ENCODE measurements at regions not wholly inside any gene's neighbourhood (a gene's known extent, or its start where the extent isn't known, plus 50 kb on each side); places are given as distances from the start of the nearest gene placed in this dataset.

DNA sequence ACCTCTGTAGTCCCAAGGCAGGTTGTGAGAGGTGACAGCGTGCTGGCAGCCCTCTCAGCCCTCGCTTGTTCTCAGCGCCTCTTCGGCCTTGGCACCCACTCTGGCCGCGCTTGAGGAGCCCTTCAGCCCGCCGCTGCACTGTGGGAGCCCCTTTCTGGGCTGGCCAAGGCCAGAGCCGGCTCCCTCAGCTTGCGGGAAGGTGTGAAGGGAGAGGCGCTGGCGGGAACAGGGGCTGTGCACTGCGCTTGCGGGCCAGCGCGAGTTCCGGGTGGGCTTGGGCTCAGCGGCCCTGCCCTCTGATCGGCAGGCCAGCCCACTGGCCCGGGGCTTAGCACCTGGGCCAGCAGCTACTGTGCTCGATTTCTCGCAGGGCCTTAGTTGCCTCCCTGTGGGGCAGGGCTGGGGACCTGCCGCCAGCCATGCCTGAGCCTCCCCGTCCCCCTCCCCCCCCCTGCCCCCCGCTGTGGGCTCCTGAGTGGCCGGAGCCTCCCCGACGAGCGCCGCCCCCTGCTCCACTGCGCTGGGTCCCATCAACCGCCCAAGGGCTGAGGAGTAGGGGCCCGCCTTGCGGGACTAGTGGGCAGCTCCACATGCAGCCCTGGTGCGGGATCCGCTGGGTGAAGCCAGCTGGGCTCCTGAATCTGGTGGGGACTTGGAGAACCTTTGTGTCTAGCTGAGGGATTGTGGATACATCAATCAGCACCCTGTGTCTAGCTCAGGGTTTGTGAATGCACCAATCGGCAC is 347.6 kb downstream of the KLHL13 start:
- H3K36me3 Mint-ChIP-seq (ENCODE audit: low read depth): no peaks in the 10 kb centered on the region
- ATAC-seq: no peak
- ChIA-PET POLR2A (no interaction called here), CTCF (no interaction called here)
- H3K4me1 Mint-ChIP-seq (ENCODE audit: low read depth): no peaks in the 10 kb centered on the region
- H3K27me3 Mint-ChIP-seq: no peaks in the 10 kb centered on the region
- H3K27ac Mint-ChIP-seq: no peak overlapping the region
- no peak for DNase-seq
- TF ChIP-seq, protein P1, sequence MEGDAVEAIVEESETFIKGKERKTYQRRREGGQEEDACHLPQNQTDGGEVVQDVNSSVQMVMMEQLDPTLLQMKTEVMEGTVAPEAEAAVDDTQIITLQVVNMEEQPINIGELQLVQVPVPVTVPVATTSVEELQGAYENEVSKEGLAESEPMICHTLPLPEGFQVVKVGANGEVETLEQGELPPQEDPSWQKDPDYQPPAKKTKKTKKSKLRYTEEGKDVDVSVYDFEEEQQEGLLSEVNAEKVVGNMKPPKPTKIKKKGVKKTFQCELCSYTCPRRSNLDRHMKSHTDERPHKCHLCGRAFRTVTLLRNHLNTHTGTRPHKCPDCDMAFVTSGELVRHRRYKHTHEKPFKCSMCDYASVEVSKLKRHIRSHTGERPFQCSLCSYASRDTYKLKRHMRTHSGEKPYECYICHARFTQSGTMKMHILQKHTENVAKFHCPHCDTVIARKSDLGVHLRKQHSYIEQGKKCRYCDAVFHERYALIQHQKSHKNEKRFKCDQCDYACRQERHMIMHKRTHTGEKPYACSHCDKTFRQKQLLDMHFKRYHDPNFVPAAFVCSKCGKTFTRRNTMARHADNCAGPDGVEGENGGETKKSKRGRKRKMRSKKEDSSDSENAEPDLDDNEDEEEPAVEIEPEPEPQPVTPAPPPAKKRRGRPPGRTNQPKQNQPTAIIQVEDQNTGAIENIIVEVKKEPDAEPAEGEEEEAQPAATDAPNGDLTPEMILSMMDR (IDR thresholded peaks at IDR 0.05): no peak
- intact Hi-C loops (cut with micrococcal nuclease): no loop called here
- H3K9me3 Mint-ChIP-seq: no peaks in the 10 kb centered on the region
- no peak overlapping the region for H3K4me3 Mint-ChIP-seq

DNA sequence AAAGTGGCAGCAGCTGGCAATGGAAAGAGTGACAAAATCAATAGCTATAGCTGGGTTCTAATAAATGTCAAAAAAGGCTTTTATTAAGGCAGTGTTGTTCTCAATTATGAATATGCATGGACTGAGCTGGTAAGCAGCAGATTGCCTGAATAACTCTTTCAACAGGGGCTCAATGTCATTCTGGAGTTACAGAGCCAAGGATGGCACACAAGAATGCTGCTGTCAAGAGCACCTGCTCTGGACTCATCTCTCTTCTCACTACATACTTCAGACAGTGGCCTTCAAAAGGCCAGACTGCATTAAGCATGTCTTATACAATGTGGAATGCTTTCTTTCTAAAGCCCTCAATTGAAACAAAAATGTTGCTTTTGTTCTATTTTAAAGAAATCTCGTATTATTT is 351.4 kb downstream of the KLHL13 start:
- no peak for ATAC-seq
- CTCF ChIA-PET: no interaction called here
- H3K4me1 Mint-ChIP-seq (ENCODE audit: low read depth): no peaks in the 10 kb centered on the region

DNA sequence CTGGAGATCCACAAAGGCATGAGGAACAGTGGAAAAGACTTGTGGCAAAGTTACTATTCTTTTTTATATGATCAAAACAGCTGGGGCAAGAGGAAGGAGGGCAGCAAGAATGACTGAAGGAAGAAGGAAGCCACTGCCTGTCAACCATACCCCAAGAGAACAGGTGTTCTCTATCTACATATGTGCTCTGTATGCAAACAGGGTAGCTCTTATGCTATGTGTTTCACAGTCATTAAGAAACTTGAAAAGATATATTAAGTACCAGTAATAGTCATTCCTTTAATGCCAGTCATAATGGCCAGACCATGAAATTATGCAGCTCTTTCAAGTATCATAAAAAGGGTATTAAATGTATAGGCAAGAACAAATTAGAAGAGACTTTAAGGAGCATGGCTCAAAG is 363.9 kb downstream of the KLHL13 start:
- TF ChIP-seq, protein P1 (IDR thresholded peaks at IDR 0.05): no peak
- H3K27me3 Mint-ChIP-seq: no peaks in the 10 kb centered on the region
- ATAC-seq (no peak), DNase-seq (no peak)
- CTCF ChIA-PET: interaction anchor here (1.0 kb wide), 1 partner anchor 502 kb away, joined by 3 read pairs; no protein-coding TSS in a partner anchor
- H3K4me3 Mint-ChIP-seq: no peak overlapping the region
- POLR2A ChIA-PET: no interaction called here
- H3K27ac Mint-ChIP-seq: no peak overlapping the region
- no peaks in the 10 kb centered on the region for H3K9me3 Mint-ChIP-seq
- intact Hi-C loops (cut with micrococcal nuclease): no loop called here
- H3K36me3 Mint-ChIP-seq (ENCODE audit: low read depth): no peaks in the 10 kb centered on the region
- no peaks in the 10 kb centered on the region for H3K4me1 Mint-ChIP-seq (ENCODE audit: low read depth)

More for the DNA sequence above, 351.4 kb downstream of the KLHL13 start:
- POLR2A ChIA-PET: no interaction called here
- intact Hi-C loops (cut with micrococcal nuclease): no loop called here
- Mint-ChIP-seq H3K9me3 (no peaks in the 10 kb centered on the region), H3K36me3 (ENCODE audit: low read depth) (no peaks in the 10 kb centered on the region), H3K4me3 (no peak overlapping the region), H3K27me3 (no peaks in the 10 kb centered on the region), H3K27ac (no peak overlapping the region)
- TF ChIP-seq, protein P1 (IDR thresholded peaks at IDR 0.05): no peak
- DNase-seq: no peak

DNA sequence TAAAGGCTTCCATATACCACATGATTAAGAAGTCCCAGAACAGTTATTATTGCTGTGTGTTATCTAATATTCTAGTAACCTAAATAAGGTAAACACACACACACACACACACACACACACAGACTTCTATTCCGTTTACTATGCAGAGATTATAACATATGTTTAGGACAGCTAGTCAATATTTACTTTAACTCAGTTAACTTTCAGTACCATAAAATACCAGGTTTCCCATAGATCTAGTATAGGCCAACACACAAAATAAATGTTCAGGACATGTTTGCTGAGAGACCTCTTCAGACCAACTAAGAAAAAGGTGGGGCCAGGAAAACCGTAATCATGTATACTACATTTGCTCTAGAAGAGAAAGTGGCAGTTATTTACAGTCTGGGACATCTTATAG is 365.5 kb downstream of the KLHL13 start:
- ChIA-PET CTCF (no interaction called here), POLR2A (no interaction called here)
- no peaks in the 10 kb centered on the region for H3K27me3 Mint-ChIP-seq
- DNase-seq (no peak), ATAC-seq (no peak)
- H3K4me3 Mint-ChIP-seq: no peak overlapping the region
- intact Hi-C loops (cut with micrococcal nuclease): no loop called here
- H3K27ac Mint-ChIP-seq: no peak overlapping the region
- H3K9me3 Mint-ChIP-seq: no peaks in the 10 kb centered on the region
- TF ChIP-seq, protein P1 (IDR thresholded peaks at IDR 0.05): no peak
- H3K4me1 Mint-ChIP-seq (ENCODE audit: low read depth): no peaks in the 10 kb centered on the region
- H3K36me3 Mint-ChIP-seq (ENCODE audit: low read depth): no peaks in the 10 kb centered on the region

DNA sequence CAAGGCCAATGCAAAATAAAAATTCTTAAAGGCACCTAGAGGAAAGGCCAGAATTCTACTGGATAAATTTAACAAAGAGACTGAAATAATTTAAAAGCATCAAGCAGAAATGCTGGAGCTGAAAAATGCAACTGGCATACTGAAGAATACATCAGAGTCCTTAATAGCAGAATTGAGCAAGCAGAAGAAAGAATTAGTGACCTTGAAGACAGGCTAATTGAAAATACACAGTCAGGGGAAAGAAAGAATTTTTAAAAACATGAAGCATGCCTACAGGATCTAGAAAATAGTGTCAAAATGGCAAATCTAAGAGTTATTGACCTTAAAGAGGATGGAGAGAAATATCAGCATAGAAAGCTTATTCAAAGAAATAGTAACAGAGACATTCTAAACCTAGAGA is 371.7 kb downstream of the KLHL13 start:
- no peaks in the 10 kb centered on the region for H3K4me1 Mint-ChIP-seq (ENCODE audit: low read depth)
- TF ChIP-seq, protein P1 (IDR thresholded peaks at IDR 0.05): no peak
- H3K27ac Mint-ChIP-seq: no peak overlapping the region
- no peak overlapping the region for H3K4me3 Mint-ChIP-seq
- intact Hi-C loops (cut with micrococcal nuclease): no loop called here
- H3K36me3 Mint-ChIP-seq (ENCODE audit: low read depth): no peaks in the 10 kb centered on the region
- ChIA-PET CTCF (no interaction called here), POLR2A (no interaction called here)
- DNase-seq (no peak), ATAC-seq (no peak)
- H3K9me3 Mint-ChIP-seq: peaks cover 5% of the 10 kb centered on the region
- no peaks in the 10 kb centered on the region for H3K27me3 Mint-ChIP-seq

Measured in activated CD8-positive, alpha-beta T cell treated with anti-CD3 and anti-CD28 coated beads for 36 hours (primary cell).